Esophagus muscularis mucosa (tissue), 4 donors: ENCODE measurements at regions not wholly inside any gene's neighbourhood (a gene's known extent, or its start where the extent isn't known, plus 50 kb on each side); places are given as distances from the start of the nearest gene placed in this dataset.

Source experiments
- DNase-seq: peaks from one replicate; pipeline ENCODE4 v3.0.0-alpha.2; 2017; ENCODE audit errors: extremely low spot score
- H3K27ac ChIP-seq, 4 donors: fragments of 200-600 bp; sonication (generic); replicated peaks in 1 of 4; 1 replicate in 3 of 4; 2 replicates in 1 of 4; pipeline ENCODE4 v1.5.1; 2016 to 2019; ENCODE audit warnings: mild to moderate bottlenecking in 1 of 4
- H3K27me3 ChIP-seq, 4 donors: fragments of 200-600 bp; sonication (generic); one replicate each; pipeline versions ENCODE4 v1.5.1 to v1.6.0; 2016 to 2019
- H3K36me3 ChIP-seq, 4 donors: fragments of 200-600 bp; sonication (generic); one replicate each; pipeline ENCODE4 v1.5.1; 2016 to 2019
- H3K4me1 ChIP-seq, 4 donors: fragments of 200-600 bp; sonication (generic); one replicate each; pipeline ENCODE4 v1.5.1; 2016 to 2019
- H3K4me3 ChIP-seq, 4 donors: fragments of 200-600 bp; sonication (generic); 1 replicate in 2 of 4; 2 replicates in 2 of 4; pipeline ENCODE4 v1.5.1; 2016 to 2019; ENCODE audit warnings: mild to moderate bottlenecking in 4 of 4, moderate library complexity in 1 of 4
- H3K9me3 ChIP-seq, 4 donors: fragments of 200-600 bp; sonication (generic); 1 replicate in 3 of 4; 2 replicates in 1 of 4; pipeline ENCODE4 v1.5.1; 2016 to 2019
- CTCF ChIP-seq, 3 experiments: fragments of 200-600 bp in 2 of 3; fragments of 450-650 bp in 1 of 3; sonication (generic) in 2 of 3; IDR thresholded peaks; one replicate each; pipeline ENCODE4 v1.5.1; 2017 to 2019; ENCODE audit warnings: antibody characterized with exemption in 3 of 3, mild to moderate bottlenecking in 2 of 3, moderate library complexity in 1 of 3
- EP300 ChIP-seq: sonication (generic); formaldehyde crosslinking; IDR thresholded peaks from one replicate; pipeline ENCODE4 v1.6.1; 2017; ENCODE audit warnings: antibody characterized with exemption
- POLR2A ChIP-seq: fragments of 450-650 bp; IDR thresholded peaks from one replicate; pipeline ENCODE4 v1.6.1; 2017; ENCODE audit warnings: antibody characterized with exemption, moderate library complexity, mild to moderate bottlenecking, low read depth
- POLR2AphosphoS5 ChIP-seq, 2 donors: sonication (generic); formaldehyde crosslinking; IDR thresholded peaks; one replicate each; pipeline ENCODE4 v1.6.1; 2017; ENCODE audit warnings: antibody characterized with exemption in 2 of 2
- WGBS: methylation state at CpG from one replicate; pipeline ENCODE4 v1.1.5; 2018; 5-methylcytosine and 5-hydroxymethylcytosine counted together
- intact Hi-C: fragments of 100-400 bp; cut with DNase I; formaldehyde crosslinking; loops from one replicate; pipeline ENCODE4 v1.15.1; 2023

DNA sequence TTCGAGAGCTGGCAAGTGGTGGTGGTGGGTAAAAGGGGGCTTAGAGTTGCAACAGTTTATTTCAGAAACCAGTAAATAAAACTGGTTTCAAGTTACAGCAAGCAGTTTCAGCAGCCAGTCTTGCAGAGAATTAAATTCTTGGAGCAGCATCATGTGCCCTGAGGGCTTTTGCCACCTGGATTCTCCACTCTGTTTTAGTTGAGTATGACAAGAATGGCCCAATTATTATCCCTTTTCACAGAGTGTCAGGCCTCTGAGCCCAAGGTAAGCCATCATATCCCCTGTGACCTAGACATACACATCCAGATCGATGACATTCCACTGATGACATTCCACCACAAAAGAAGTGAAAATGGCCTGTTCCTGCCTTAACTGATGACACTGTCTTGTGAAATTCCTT is 72.8 kb upstream of the FANCL start:
- no peaks in the 10 kb centered on the region for H3K36me3 ChIP-seq
- intact Hi-C loops: no loop called here
- no peak for DNase-seq
- 92% methylated on average over 2 of the region's 2 CpGs for WGBS
- H3K4me3 ChIP-seq: no peak overlapping the region
- no peaks in the 10 kb centered on the region for H3K4me1 ChIP-seq
- no peaks in the 10 kb centered on the region for H3K27me3 ChIP-seq
- no peaks in the 10 kb centered on the region for H3K9me3 ChIP-seq
- no peak overlapping the region for H3K27ac ChIP-seq
- no peak for TF ChIP-seq POLR2A

GRCh38 chr2:58308435-58308834 is 67.3 kb upstream of the FANCL start:
- intact Hi-C loops: no loop called here
- H3K9me3 ChIP-seq: no peaks in the 10 kb centered on the region
- TF ChIP-seq POLR2A: no peak
- TF ChIP-seq EP300: no peak
- TF ChIP-seq POLR2AphosphoS5 (IDR thresholded peaks at IDR 0.05): no peak
- no peak for TF ChIP-seq CTCF (IDR thresholded peaks at IDR 0.05)
- no peak overlapping the region for H3K27ac ChIP-seq
- H3K4me3 ChIP-seq: no peak overlapping the region
- no peaks in the 10 kb centered on the region for H3K4me1 ChIP-seq
- DNase-seq: no peak
- no peaks in the 10 kb centered on the region for H3K27me3 ChIP-seq
- H3K36me3 ChIP-seq: no peaks in the 10 kb centered on the region

DNA sequence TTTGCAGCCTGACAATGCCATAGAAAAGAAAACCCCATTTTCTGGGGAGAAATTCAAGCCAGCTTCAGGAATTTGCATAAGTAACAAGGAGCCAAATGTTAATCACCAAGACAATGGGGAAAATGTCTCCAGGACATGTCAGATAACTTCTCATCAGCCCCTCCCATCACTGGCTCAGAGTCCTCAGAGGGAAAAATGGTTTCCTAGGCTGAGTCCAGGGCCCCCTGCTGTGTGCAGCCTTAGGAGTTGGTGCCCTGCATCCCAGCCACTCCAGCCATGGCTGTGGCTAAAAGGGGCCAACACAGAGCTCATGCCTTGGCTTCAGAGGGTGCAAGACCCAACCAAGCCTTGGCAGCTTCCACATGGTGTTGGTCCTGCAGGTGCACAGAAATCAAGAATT is 63.7 kb upstream of the FANCL start:
- DNase-seq: no peak
- Histone ChIP-seq H3K36me3 (no peaks in the 10 kb centered on the region), H3K4me3 (no peak overlapping the region), H3K27ac (no peak overlapping the region), H3K4me1 (no peaks in the 10 kb centered on the region), H3K9me3 (no peaks in the 10 kb centered on the region), H3K27me3 (no peaks in the 10 kb centered on the region)
- no peak for TF ChIP-seq POLR2A
- no peak for TF ChIP-seq EP300
- no peak for TF ChIP-seq CTCF (IDR thresholded peaks at IDR 0.05)
- TF ChIP-seq POLR2AphosphoS5 (IDR thresholded peaks at IDR 0.05): no peak
- intact Hi-C loops: no loop called here

DNA sequence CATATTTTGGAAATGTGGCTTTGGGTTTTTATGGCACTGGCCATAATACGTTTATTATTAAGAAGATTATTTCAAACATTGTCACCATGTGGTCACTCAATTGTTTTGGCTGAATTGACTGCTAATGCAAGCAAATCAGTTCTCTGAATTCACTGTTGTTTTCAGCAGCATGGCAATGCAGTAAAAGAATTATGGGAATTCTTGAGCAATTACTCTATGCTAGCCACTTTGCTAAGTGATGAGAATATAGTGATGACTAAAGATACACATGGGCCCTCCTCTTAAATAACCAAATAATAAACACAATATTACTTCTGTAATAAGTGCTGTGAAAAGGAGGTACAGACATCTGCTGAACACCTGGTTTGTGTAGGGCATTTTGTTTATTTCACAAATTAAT is 58.0 kb upstream of the FANCL start:
- 50% methylated on average over 1 of the region's 1 CpG for WGBS
- intact Hi-C loops: no loop called here
- no peaks in the 10 kb centered on the region for H3K36me3 ChIP-seq
- H3K4me3 ChIP-seq: no peak overlapping the region
- TF ChIP-seq POLR2A (no peak), EP300 (no peak), POLR2AphosphoS5 (IDR thresholded peaks at IDR 0.05) (no peak), CTCF (IDR thresholded peaks at IDR 0.05) (no peak)
- H3K27ac ChIP-seq: no peak overlapping the region
- no peaks in the 10 kb centered on the region for H3K9me3 ChIP-seq
- no peaks in the 10 kb centered on the region for H3K4me1 ChIP-seq
- H3K27me3 ChIP-seq: no peaks in the 10 kb centered on the region
- DNase-seq: no peak

- H3K4me1 ChIP-seq: no peaks in the 10 kb centered on the region
- no peaks in the 10 kb centered on the region for H3K36me3 ChIP-seq
- intact Hi-C loops: no loop called here
- no peaks in the 10 kb centered on the region for H3K9me3 ChIP-seq
- DNase-seq: no peak
- 71% methylated on average over 1 of the region's 1 CpG for WGBS
- TF ChIP-seq CTCF (IDR thresholded peaks at IDR 0.05) (no peak), POLR2A (no peak), POLR2AphosphoS5 (IDR thresholded peaks at IDR 0.05) (no peak), EP300 (no peak)
- H3K4me3 ChIP-seq: no peak overlapping the region
- no peak overlapping the region for H3K27ac ChIP-seq
- H3K27me3 ChIP-seq: no peaks in the 10 kb centered on the region
Observed at GRCh38 chr2:58293056-58293455, 51.9 kb upstream of the FANCL start.
